Erythroblast (primary cell): ENCODE measurements at regions not wholly inside any gene's neighbourhood (a gene's known extent, or its start where the extent isn't known, plus 50 kb on each side); places are given as distances from the start of the nearest gene placed in this dataset.

ENCODE experiments used
- DNase-seq, 2 experiments: peaks; one replicate each; lab custom pipeline; 2025; lab: John Stamatoyannopoulos, UW
- GATA1 ChIP-seq: IDR thresholded peaks from 2 replicates; pipeline ENCODE4 v1.6.1; 2011; ENCODE audit warnings: low read depth, mild to moderate bottlenecking, control low read depth, low read length, moderate library complexity
- POLR2A ChIP-seq: IDR thresholded peaks from 2 replicates; pipeline ENCODE4 v1.6.1; 2011; ENCODE audit warnings: mild to moderate bottlenecking, low read length

- TF ChIP-seq GATA1 = no peak
- TF ChIP-seq POLR2A = no peak
- no peak for DNase-seq
These were observed 77.6 kb upstream of the NR4A3 start for GRCh38 chr9:99744132-99744531.

GRCh38 chr9:99745085-99745484 is 76.6 kb upstream of the NR4A3 start:
- DNase-seq = no peak
- no peak for TF ChIP-seq POLR2A
- no peak for TF ChIP-seq GATA1

GRCh38 chr9:99746406-99746805 is 75.3 kb upstream of the NR4A3 start:
- no peak for DNase-seq
- TF ChIP-seq POLR2A (no peak), GATA1 (no peak)

GRCh38 chr9:99748266-99748665 is 73.4 kb upstream of the NR4A3 start:
- no peak for TF ChIP-seq GATA1
- TF ChIP-seq POLR2A = no peak
- DNase-seq = no peak

GRCh38 chr9:99748676-99749075 is 73.0 kb upstream of the NR4A3 start:
- TF ChIP-seq POLR2A = no peak
- TF ChIP-seq GATA1 = no peak
- DNase-seq = no peak

GRCh38 chr9:99749641-99750040 is 72.0 kb upstream of the NR4A3 start:
- TF ChIP-seq POLR2A = no peak
- no peak for TF ChIP-seq GATA1
- no peak for DNase-seq

- no peak for DNase-seq
- TF ChIP-seq GATA1 (no peak), POLR2A (no peak)
These were observed 71.2 kb upstream of the NR4A3 start for GRCh38 chr9:99750526-99750925.

- no peak for DNase-seq
- TF ChIP-seq POLR2A (no peak), GATA1 (no peak)
These were observed 69.1 kb upstream of the NR4A3 start for GRCh38 chr9:99752417-99753109.

GRCh38 chr9:99753436-99753835 is 68.2 kb upstream of the NR4A3 start:
- TF ChIP-seq POLR2A (no peak), GATA1 (no peak)
- DNase-seq = no peak

GRCh38 chr9:99760421-99760820 is 61.3 kb upstream of the NR4A3 start:
- DNase-seq = no peak
- TF ChIP-seq GATA1 (no peak), POLR2A (no peak)

GRCh38 chr9:99762470-99762869 is 59.2 kb upstream of the NR4A3 start:
- DNase-seq = no peak
- TF ChIP-seq GATA1 = no peak
- TF ChIP-seq POLR2A = no peak
